Cardiac muscle cell (in vitro differentiated cells and primary cell): ENCODE measurements at regions not wholly inside any gene's neighbourhood (a gene's known extent, or its start where the extent isn't known, plus 50 kb on each side); places are given as distances from the start of the nearest gene placed in this dataset.

Experiments
- DNase-seq, 2 donors: peaks; one replicate each; pipeline versions ENCODE4 v3.0.0 to v3.0.0-alpha.2; 2010 to 2017; ENCODE audit warnings: low read depth in 1 of 2, low spot score in 1 of 2
- H3K27ac ChIP-seq: fragments of 200-600 bp; sonication (generic); 2 replicates; pipeline ENCODE4 v1.5.1; 2016
- H3K27me3 ChIP-seq: fragments of 200-600 bp; sonication (generic); 2 replicates; pipeline ENCODE4 v1.6.0; 2016; ENCODE audit warnings: control low read depth
- H3K36me3 ChIP-seq: fragments of 200-600 bp; sonication (generic); 2 replicates; pipeline ENCODE4 v1.5.1; 2016; ENCODE audit warnings: control low read depth
- H3K4me1 ChIP-seq: fragments of 200-600 bp; sonication (generic); 2 replicates; pipeline ENCODE4 v1.8.1; 2017; ENCODE audit warnings: low read depth, mild to moderate bottlenecking, mixed run types
- H3K4me3 ChIP-seq: fragments of 200-600 bp; sonication (generic); 2 replicates; pipeline ENCODE4 v1.5.1; 2016; ENCODE audit warnings: mild to moderate bottlenecking
- H3K9me3 ChIP-seq: fragments of 200-600 bp; sonication (generic); 2 replicates; pipeline ENCODE4 v1.5.1; 2017; ENCODE audit warnings: low read depth, mild to moderate bottlenecking, control low read depth
- CTCF ChIP-seq: IDR thresholded peaks from 2 replicates; pipeline ENCODE4 v1.5.1; 2012; ENCODE audit warnings: low read depth, mild to moderate bottlenecking, low read length

- Histone ChIP-seq H3K4me1 (no peaks in the 10 kb centered on the region), H3K4me3 (no peak overlapping the region)
- no peak for TF ChIP-seq CTCF
Observed at GRCh38 chr4:29175291-29175690, 1544.9 kb upstream of the PCDH7 start.

GRCh38 chr4:29199025-29199424 lies 1521.1 kb upstream of the PCDH7 start:
- Histone ChIP-seq H3K4me3 (no peak overlapping the region), H3K9me3 (no peaks in the 10 kb centered on the region), H3K27me3 (no peaks in the 10 kb centered on the region), H3K27ac (no peak overlapping the region), H3K4me1 (no peaks in the 10 kb centered on the region), H3K36me3 (no peaks in the 10 kb centered on the region)
- TF ChIP-seq CTCF = no peak
- DNase-seq = no peak

More at GRCh38 chr4:29175291-29175690, 1544.9 kb upstream of the PCDH7 start:
- H3K27me3 ChIP-seq = no peaks in the 10 kb centered on the region
- no peaks in the 10 kb centered on the region for H3K9me3 ChIP-seq
- no peaks in the 10 kb centered on the region for H3K36me3 ChIP-seq
- H3K27ac ChIP-seq = no peak overlapping the region
- DNase-seq = no peak

GRCh38 chr4:29199485-29199884 lies 1520.7 kb upstream of the PCDH7 start:
- no peak overlapping the region for H3K27ac ChIP-seq

GRCh38 chr4:29213020-29213419 lies 1507.1 kb upstream of the PCDH7 start:
- Histone ChIP-seq H3K36me3 (no peaks in the 10 kb centered on the region), H3K9me3 (no peaks in the 10 kb centered on the region), H3K4me3 (no peak overlapping the region), H3K4me1 (no peaks in the 10 kb centered on the region), H3K27ac (no peak overlapping the region), H3K27me3 (no peaks in the 10 kb centered on the region)
- no peak for DNase-seq
- no peak for TF ChIP-seq CTCF

More at GRCh38 chr4:29199485-29199884, 1520.7 kb upstream of the PCDH7 start:
- Histone ChIP-seq H3K36me3 (no peaks in the 10 kb centered on the region), H3K4me1 (no peaks in the 10 kb centered on the region), H3K4me3 (no peak overlapping the region), H3K27me3 (no peaks in the 10 kb centered on the region), H3K9me3 (no peaks in the 10 kb centered on the region)
- TF ChIP-seq CTCF = no peak
- no peak for DNase-seq

GRCh38 chr4:29220761-29221160 lies 1499.4 kb upstream of the PCDH7 start:
- Histone ChIP-seq H3K4me1 (peaks cover 2% of the 10 kb centered on the region), H3K27ac (no peak overlapping the region), H3K36me3 (no peaks in the 10 kb centered on the region), H3K27me3 (no peaks in the 10 kb centered on the region), H3K9me3 (no peaks in the 10 kb centered on the region), H3K4me3 (no peak overlapping the region)
- DNase-seq = no peak
- TF ChIP-seq CTCF = no peak

- Histone ChIP-seq H3K27ac (no peak overlapping the region), H3K4me1 (peaks cover 20% of the 10 kb centered on the region), H3K27me3 (no peaks in the 10 kb centered on the region), H3K36me3 (no peaks in the 10 kb centered on the region), H3K4me3 (no peak overlapping the region), H3K9me3 (no peaks in the 10 kb centered on the region)
- no peak for TF ChIP-seq CTCF
- DNase-seq = no peak
Observed at GRCh38 chr4:29224911-29225310, 1495.3 kb upstream of the PCDH7 start.
